Mesenteric fat pad (tissue), 1 donor: ENCODE measurements at regions not wholly inside any gene's neighbourhood (a gene's known extent, or its start where the extent isn't known, plus 50 kb on each side); places are given as distances from the start of the nearest gene placed in this dataset.
"Not testable (repeated sequence)": the region's sequence is repeated elsewhere in the genome, so short reads cannot be mapped to it uniquely, and the experiment has no call there.

Experiments
- DNase-seq: peaks from one replicate; pipeline ENCODE4 v3.0.0-alpha.2; 2020; ENCODE audit warnings: low spot score
- donor health status: DM: yes; HTN: yes; CAD: no.

GRCh38 chr3:80649170-80649569, 881.4 kb upstream of the ROBO1 start:
- no peak for DNase-seq

GRCh38 chr3:80643421-80643820, 875.6 kb upstream of the ROBO1 start:
- DNase-seq, result no peak

GRCh38 chr3:80618295-80619256, 850.8 kb upstream of the ROBO1 start:
- DNase-seq, result no peak

- DNase-seq, result no peak
These were observed 844.6 kb upstream of the ROBO1 start for GRCh38 chr3:80612366-80612765.

GRCh38 chr3:80608072-80608471, 840.3 kb upstream of the ROBO1 start:
- DNase-seq, result not testable (repeated sequence)

GRCh38 chr3:80606073-80606472, 838.3 kb upstream of the ROBO1 start:
- no peak for DNase-seq

GRCh38 chr3:80601479-80601878, 833.7 kb upstream of the ROBO1 start:
- no peak for DNase-seq

- DNase-seq, result no peak
These were observed 825.0 kb upstream of the ROBO1 start for GRCh38 chr3:80592792-80593191.

- DNase-seq, result no peak
These were observed 818.5 kb upstream of the ROBO1 start for GRCh38 chr3:80586338-80586737.

GRCh38 chr3:80580146-80580545, 812.3 kb upstream of the ROBO1 start:
- DNase-seq, result no peak

- no peak for DNase-seq
These were observed 796.6 kb upstream of the ROBO1 start for GRCh38 chr3:80564391-80564790.

GRCh38 chr3:80559701-80560100, 791.9 kb upstream of the ROBO1 start:
- DNase-seq, result no peak

GRCh38 chr3:80556763-80557162, 789.0 kb upstream of the ROBO1 start:
- no peak for DNase-seq

GRCh38 chr3:80554304-80554703, 786.5 kb upstream of the ROBO1 start:
- DNase-seq, result no peak

GRCh38 chr3:80553211-80553610, 785.4 kb upstream of the ROBO1 start:
- no peak for DNase-seq

- DNase-seq, result no peak
These were observed 782.4 kb upstream of the ROBO1 start for GRCh38 chr3:80550174-80550573.

- DNase-seq, result no peak
These were observed 781.4 kb upstream of the ROBO1 start for GRCh38 chr3:80549173-80549572.

GRCh38 chr3:80543154-80543553, 775.4 kb upstream of the ROBO1 start:
- no peak for DNase-seq

GRCh38 chr3:80542456-80542855, 774.7 kb upstream of the ROBO1 start:
- no peak for DNase-seq

GRCh38 chr3:80537680-80538079, 769.9 kb upstream of the ROBO1 start:
- DNase-seq, result no peak

- DNase-seq, result no peak
These were observed 767.5 kb upstream of the ROBO1 start for GRCh38 chr3:80535286-80535685.

GRCh38 chr3:80533553-80533952, 765.8 kb upstream of the ROBO1 start:
- no peak for DNase-seq

GRCh38 chr3:80526153-80526552, 758.4 kb upstream of the ROBO1 start:
- DNase-seq, result no peak
